K562 (cell line): ENCODE measurements at regions not wholly inside any gene's neighbourhood (a gene's known extent, or its start where the extent isn't known, plus 50 kb on each side); places are given as distances from the start of the nearest gene placed in this dataset.

Source experiments
- ATAC-seq: fragments of 200-7000 bp; cut with Tn5 transposase; 3 replicates; pipeline ENCODE4 v1.9.1; 2020; ENCODE audit warnings: moderate library complexity
- BruUV-seq: library from RNA; stranded (reverse); fragments of 400-500 nt; replicated peaks from 2 replicates; lab custom pipeline; 2021; lab: Mats Ljungman, UMichigan
- CTCF ChIA-PET: fragments of 300-600 bp; formaldehyde crosslinking; extraction: SDS; loops from one replicate; lab custom pipeline; 2021; ENCODE audit warnings: low intra/inter-chr PET ratio; lab: Yijun Ruan, JAX
- POLR2A ChIA-PET: fragments of 300-600, 350-650 bp; sonication (Branson Sonifier 250); formaldehyde crosslinking; extraction: SDS; loops from one replicate; lab custom pipeline; 2021; ENCODE audit warnings: antibody characterized with exemption, inconsistent platforms; lab: Yijun Ruan, JAX
- DNase-seq, 4 experiments: peaks; one replicate each; pipeline versions ENCODE4 v3.0.0 to v3.0.0-alpha.2; 2011 to 2018; ENCODE audit warnings: low spot score in 3 of 4, mixed read lengths in 3 of 4; ENCODE audit errors: extremely low read depth in 1 of 4
- FAIRE-seq: peaks from 2 replicates; lab custom pipeline; 2011; peaks lifted over from hg19 to GRCh38; lab: Jason Lieb, UNC
- H2AFZ ChIP-seq: 2 replicates; pipeline ENCODE4 v1.6.0; 2011; ENCODE audit warnings: low read depth, low read length, control low read depth, inconsistent platforms
- H3K27ac ChIP-seq: fragments of 200-600 bp; 3 replicates; pipeline ENCODE4 v1.8.0; 2011; ENCODE audit warnings: low read depth, mild to moderate bottlenecking, control low read depth, inconsistent platforms, low read length, moderate library complexity, mixed read lengths; ENCODE audit errors: extremely low read depth
- H3K27me3 ChIP-seq, 2 experiments: fragments of 300-600 bp in 1 of 2; 2 replicates in 1 of 2; 3 replicates in 1 of 2; pipeline versions ENCODE4 v1.6.0 to v1.8.0; 2011; ENCODE audit warnings: inconsistent platforms in 2 of 2, low read length in 2 of 2, mild to moderate bottlenecking in 1 of 2, mixed read lengths in 1 of 2, moderate library complexity in 1 of 2; ENCODE audit not compliant: control insufficient read depth in 2 of 2, insufficient read depth in 2 of 2
- H3K36me3 ChIP-seq: fragments of 300-600 bp; 3 replicates; pipeline ENCODE4 v1.8.0; 2011; ENCODE audit warnings: mild to moderate bottlenecking, low read length, inconsistent platforms; ENCODE audit not compliant: control insufficient read depth, insufficient read depth
- H3K4me1 ChIP-seq, 2 experiments: fragments of 200-600 bp in 1 of 2; replicated peaks in 1 of 2; 2 replicates in 1 of 2; 3 replicates in 1 of 2; pipeline versions ENCODE4 v1.5.1 to v1.8.0; 2011; ENCODE audit warnings: inconsistent platforms in 2 of 2, low read length in 2 of 2, mild to moderate bottlenecking in 1 of 2, mixed read lengths in 1 of 2, moderate library complexity in 1 of 2; ENCODE audit not compliant: control insufficient read depth in 2 of 2, insufficient read depth in 2 of 2
- H3K4me2 ChIP-seq: 2 replicates; pipeline ENCODE4 v1.6.1; 2011; ENCODE audit warnings: low read length, control low read depth, inconsistent platforms, mixed read lengths; ENCODE audit not compliant: insufficient read depth
- H3K4me3 ChIP-seq: fragments of 200-600 bp; sonication (generic), shearing (Covaris generic); 2 replicates; pipeline ENCODE4 v1.5.1; 2016; ENCODE audit warnings: control low read depth, inconsistent platforms
- H3K79me2 ChIP-seq: fragments of 200-600 bp; 3 replicates; pipeline ENCODE4 v1.8.0; 2011; ENCODE audit warnings: low read length, inconsistent platforms; ENCODE audit not compliant: control insufficient read depth, insufficient read depth
- H3K9ac ChIP-seq, 2 experiments: 2 replicates each; pipeline versions ENCODE4 v1.6.0 to v1.6.1; 2011; ENCODE audit warnings: low read depth in 2 of 2, low read length in 2 of 2, control low read depth in 1 of 2, inconsistent platforms in 1 of 2, mild to moderate bottlenecking in 1 of 2, mixed read lengths in 1 of 2; ENCODE audit not compliant: insufficient read depth in 1 of 2
- H3K9me1 ChIP-seq: one replicate; pipeline ENCODE4 v1.6.0; 2011; ENCODE audit warnings: inconsistent platforms, mild to moderate bottlenecking, low read length, moderate library complexity; ENCODE audit not compliant: control insufficient read depth, insufficient read depth
- H3K9me3 ChIP-seq: replicated peaks from 2 replicates; pipeline ENCODE4 v1.5.1; 2011; ENCODE audit warnings: low read depth, low read length, inconsistent platforms; ENCODE audit not compliant: control insufficient read depth, insufficient read depth
- H4K20me1 ChIP-seq: replicated peaks from 2 replicates; pipeline ENCODE4 v1.6.1; 2011; ENCODE audit warnings: low read length, inconsistent platforms, mixed read lengths; ENCODE audit not compliant: control insufficient read depth, insufficient read depth
- CEBPB ChIP-seq: fragments of 450-650 bp; IDR thresholded peaks from 2 replicates; pipeline ENCODE4 v1.6.1; 2016; ENCODE audit warnings: missing genetic modification characterization, missing compliant biosample characterization
- CEBPG ChIP-seq, 3 experiments: fragments of 200-800 bp in 1 of 3; sonication (Bioruptor generic) in 1 of 3; sonication (generic) in 1 of 3; formaldehyde crosslinking in 1 of 3; IDR thresholded peaks in 2 of 3; conservative IDR thresholded peaks in 1 of 3; 2 replicates each; pipeline versions ENCODE4 v1.6.1 to v1.8.0; 2016 to 2022; ENCODE audit warnings: missing compliant biosample characterization in 2 of 3, missing genetic modification characterization in 2 of 3, mild to moderate bottlenecking in 1 of 3, missing genetic modification reagents in 1 of 3
- KDM4B ChIP-seq, 2 experiments: fragments of 450-650 bp in 1 of 2; sonication (generic) in 1 of 2; IDR thresholded peaks; 2 replicates each; pipeline ENCODE4 v1.6.1; 2016 to 2017; ENCODE audit warnings: borderline replicate concordance in 2 of 2, antibody characterized with exemption in 1 of 2, low read depth in 1 of 2, mild to moderate bottlenecking in 1 of 2
- WGBS: fragments of 100-300 bp; shearing (Covaris generic); methylation state at CpG from one replicate; pipeline ENCODE4 v1.1.6; 2016; ENCODE audit warnings: low coverage, mixed read lengths; ENCODE audit not compliant: insufficient coverage; ENCODE audit errors: missing lambda C conversion rate; 5-methylcytosine and 5-hydroxymethylcytosine counted together
- in situ Hi-C: fragments of 300-500 bp; cut with MboI; formaldehyde crosslinking; loops from 4 replicates; pipeline ENCODE4 v1.15.0; 2018; ENCODE audit warnings: inconsistent platforms, mixed read lengths
- intact Hi-C: fragments of 100-400 bp; cut with micrococcal nuclease; formaldehyde crosslinking; loops from 2 replicates; pipeline ENCODE4 v1.14.2; 2022
- TF ChIP-seq, protein P1 (sequence below): sonication (generic); formaldehyde crosslinking; IDR thresholded peaks from 2 replicates; pipeline ENCODE4 v1.8.0; 2023; ENCODE audit warnings: mild to moderate bottlenecking, missing genetic modification reagents
- TF ChIP-seq, protein P2 (sequence below), 2 experiments: fragments of 450-650 bp in 1 of 2; sonication (generic) in 1 of 2; formaldehyde crosslinking in 1 of 2; IDR thresholded peaks in 1 of 2; conservative IDR thresholded peaks in 1 of 2; 2 replicates each; pipeline versions ENCODE4 v1.6.1 to v1.8.1; 2016 to 2023; ENCODE audit warnings: mild to moderate bottlenecking in 2 of 2, moderate library complexity in 2 of 2, inconsistent platforms in 1 of 2, missing genetic modification reagents in 1 of 2

DNA sequence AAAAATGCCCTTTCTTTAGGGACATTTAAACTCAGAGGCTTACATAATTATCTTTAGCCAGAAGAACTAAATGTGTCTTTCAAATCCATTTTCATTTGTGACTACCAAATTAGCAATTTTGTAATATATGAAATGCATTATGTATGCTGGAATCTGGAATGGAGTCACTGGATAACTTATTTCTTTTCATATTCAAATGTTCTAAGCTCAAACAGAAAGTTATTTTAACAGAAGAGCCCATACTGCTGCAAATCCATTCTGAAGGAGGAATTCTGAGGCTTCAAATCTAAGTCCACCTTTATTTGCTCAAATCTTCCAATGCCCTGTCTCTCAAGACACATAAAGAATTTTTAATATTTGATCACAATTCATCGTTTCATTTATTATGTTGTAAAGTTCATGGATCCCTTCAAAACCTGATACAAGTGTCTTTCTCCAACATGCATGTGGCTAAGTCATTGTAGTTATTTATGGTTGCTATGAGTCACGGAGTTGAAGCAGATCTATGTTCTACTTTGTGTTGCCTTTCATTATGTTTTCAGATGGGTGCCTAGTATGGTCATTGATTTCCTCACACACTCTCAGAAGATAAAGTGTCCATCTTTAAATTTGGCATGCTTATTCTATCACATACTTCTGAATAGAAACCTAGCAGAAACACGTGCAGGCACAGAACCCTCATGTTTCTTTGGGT lies 214.8 kb upstream of the GCFC2 start (continued):
- TF ChIP-seq KDM4B (IDR thresholded peaks at IDR 0.05; ENCODE audit: borderline replicate concordance in 2 of 2, low read depth in 1 of 2): no peak
- TF ChIP-seq, protein P1, sequence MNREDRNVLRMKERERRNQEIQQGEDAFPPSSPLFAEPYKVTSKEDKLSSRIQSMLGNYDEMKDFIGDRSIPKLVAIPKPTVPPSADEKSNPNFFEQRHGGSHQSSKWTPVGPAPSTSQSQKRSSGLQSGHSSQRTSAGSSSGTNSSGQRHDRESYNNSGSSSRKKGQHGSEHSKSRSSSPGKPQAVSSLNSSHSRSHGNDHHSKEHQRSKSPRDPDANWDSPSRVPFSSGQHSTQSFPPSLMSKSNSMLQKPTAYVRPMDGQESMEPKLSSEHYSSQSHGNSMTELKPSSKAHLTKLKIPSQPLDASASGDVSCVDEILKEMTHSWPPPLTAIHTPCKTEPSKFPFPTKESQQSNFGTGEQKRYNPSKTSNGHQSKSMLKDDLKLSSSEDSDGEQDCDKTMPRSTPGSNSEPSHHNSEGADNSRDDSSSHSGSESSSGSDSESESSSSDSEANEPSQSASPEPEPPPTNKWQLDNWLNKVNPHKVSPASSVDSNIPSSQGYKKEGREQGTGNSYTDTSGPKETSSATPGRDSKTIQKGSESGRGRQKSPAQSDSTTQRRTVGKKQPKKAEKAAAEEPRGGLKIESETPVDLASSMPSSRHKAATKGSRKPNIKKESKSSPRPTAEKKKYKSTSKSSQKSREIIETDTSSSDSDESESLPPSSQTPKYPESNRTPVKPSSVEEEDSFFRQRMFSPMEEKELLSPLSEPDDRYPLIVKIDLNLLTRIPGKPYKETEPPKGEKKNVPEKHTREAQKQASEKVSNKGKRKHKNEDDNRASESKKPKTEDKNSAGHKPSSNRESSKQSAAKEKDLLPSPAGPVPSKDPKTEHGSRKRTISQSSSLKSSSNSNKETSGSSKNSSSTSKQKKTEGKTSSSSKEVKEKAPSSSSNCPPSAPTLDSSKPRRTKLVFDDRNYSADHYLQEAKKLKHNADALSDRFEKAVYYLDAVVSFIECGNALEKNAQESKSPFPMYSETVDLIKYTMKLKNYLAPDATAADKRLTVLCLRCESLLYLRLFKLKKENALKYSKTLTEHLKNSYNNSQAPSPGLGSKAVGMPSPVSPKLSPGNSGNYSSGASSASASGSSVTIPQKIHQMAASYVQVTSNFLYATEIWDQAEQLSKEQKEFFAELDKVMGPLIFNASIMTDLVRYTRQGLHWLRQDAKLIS (CRISPR knock-in tag): no peak

DNA sequence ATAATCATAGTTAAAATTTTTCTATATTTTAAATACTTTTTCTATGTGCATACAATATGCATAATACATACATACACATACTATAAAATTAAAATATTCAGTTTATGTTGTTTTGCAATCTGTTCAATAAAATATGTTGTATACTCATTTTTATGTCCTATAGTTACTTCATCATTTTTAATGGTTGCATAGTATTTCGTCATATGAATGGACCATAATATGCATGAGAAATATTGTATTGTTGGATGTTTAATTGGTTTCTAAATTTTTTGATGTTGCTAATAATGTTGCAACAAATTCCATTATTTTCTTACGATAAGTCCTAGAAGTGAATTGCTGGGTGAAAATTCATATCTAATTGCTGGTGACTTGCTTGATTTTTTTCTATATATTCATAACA lies 211.5 kb upstream of the GCFC2 start:
- Histone ChIP-seq H3K36me3 (peaks cover 29% of the 10 kb centered on the region; the same call in 2 of the 3 replicates), H3K9me1 (no peaks in the 10 kb centered on the region), H3K9me3 (no peaks in the 10 kb centered on the region; the same call in 1 of the 2 replicates), H3K4me2 (no peak overlapping the region), H3K27me3 (no peaks in the 10 kb centered on the region), H3K27ac (no peak overlapping the region), H3K9ac (no peak overlapping the region), H2AFZ (no peak overlapping the region), H3K4me1 (no peaks in the 10 kb centered on the region), H4K20me1 (no peaks in the 10 kb centered on the region)
- no TSS peak for BruUV-seq
- intact Hi-C loops: no loop called here
- DNase-seq (no peak), ATAC-seq (no peak)
- POLR2A ChIA-PET: no interaction called here
- in situ Hi-C loops: no loop called here
- 59% methylated on average over 2 of the region's 2 CpGs for WGBS
- TF ChIP-seq CEBPG (CRISPR knock-in tag; IDR thresholded peaks at IDR 0.05): no peak
- peak; percentile 22 to 50; a peak in 1 of 4 replicates for TF ChIP-seq CEBPG (tag; conservative IDR thresholded peaks at IDR 0.05 in 1 of 2, IDR thresholded peaks at IDR 0.05 in 1 of 2)
- TF ChIP-seq CEBPB (tag): peak; percentile 65
- TF ChIP-seq, protein P2, sequence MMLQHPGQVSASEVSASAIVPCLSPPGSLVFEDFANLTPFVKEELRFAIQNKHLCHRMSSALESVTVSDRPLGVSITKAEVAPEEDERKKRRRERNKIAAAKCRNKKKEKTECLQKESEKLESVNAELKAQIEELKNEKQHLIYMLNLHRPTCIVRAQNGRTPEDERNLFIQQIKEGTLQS (IDR thresholded peaks at IDR 0.05): no peak
- TF ChIP-seq, protein P2 (CRISPR knock-in tag; conservative IDR thresholded peaks at IDR 0.05): no peak
- TF ChIP-seq, all 486 proteins: peak for 2
- CTCF ChIA-PET: no interaction called here
- FAIRE-seq: no peak
- Histone ChIP-seq H3K4me3 (no peak overlapping the region), H3K79me2 (no peaks in the 10 kb centered on the region)
